ENCODE measurements at regions not wholly inside any gene's neighbourhood (a gene's known extent, or its start where the extent isn't known, plus 50 kb on each side); places are given as distances from the start of the nearest gene placed in this dataset.

GRCh38 chr12:131527736-131528135 lies 183.2 kb upstream of the SFSWAP start:
- Histone ChIP-seq H3K4me3 (ENCODE audit: low read depth, low read length) (no peak overlapping the region), H3K4me1 (ENCODE audit: control insufficient read depth, insufficient read depth, low read length) (no peaks in the 10 kb centered on the region), H3K27me3 (ENCODE audit: control insufficient read depth, insufficient read depth, low read length) (no peaks in the 10 kb centered on the region)

GRCh38 chr12:131528144-131528543 lies 182.7 kb upstream of the SFSWAP start:
- Histone ChIP-seq H3K9me3 (ENCODE audit: control insufficient read depth, insufficient read depth, low read length) (no peaks in the 10 kb centered on the region), H3K27ac (ENCODE audit: low read depth, low read length) (no peak overlapping the region), H3K4me3 (ENCODE audit: low read depth, low read length) (no peak overlapping the region), H3K4me1 (ENCODE audit: control insufficient read depth, insufficient read depth, low read length) (no peaks in the 10 kb centered on the region), H3K27me3 (ENCODE audit: control insufficient read depth, insufficient read depth, low read length) (no peaks in the 10 kb centered on the region), H3K36me3 (ENCODE audit: control insufficient read depth, insufficient read depth, low read length) (no peaks in the 10 kb centered on the region), H3K9ac (ENCODE audit: low read depth, low read length) (no peak overlapping the region)

More at GRCh38 chr12:131527736-131528135, 183.2 kb upstream of the SFSWAP start:
- no peak overlapping the region for H3K27ac ChIP-seq (ENCODE audit: low read depth, low read length)
- H3K9me3 ChIP-seq (ENCODE audit: control insufficient read depth, insufficient read depth, low read length): no peaks in the 10 kb centered on the region
- no peaks in the 10 kb centered on the region for H3K36me3 ChIP-seq (ENCODE audit: control insufficient read depth, insufficient read depth, low read length)
- H3K9ac ChIP-seq (ENCODE audit: low read depth, low read length): no peak overlapping the region

GRCh38 chr12:131528667-131529066 lies 182.2 kb upstream of the SFSWAP start:
- no peak overlapping the region for H3K9ac ChIP-seq (ENCODE audit: low read depth, low read length)
- H3K9me3 ChIP-seq (ENCODE audit: control insufficient read depth, insufficient read depth, low read length): no peaks in the 10 kb centered on the region
- H3K4me3 ChIP-seq (ENCODE audit: low read depth, low read length): no peak overlapping the region
- H3K4me1 ChIP-seq (ENCODE audit: control insufficient read depth, insufficient read depth, low read length): no peaks in the 10 kb centered on the region
- H3K27me3 ChIP-seq (ENCODE audit: control insufficient read depth, insufficient read depth, low read length): no peaks in the 10 kb centered on the region
- H3K36me3 ChIP-seq (ENCODE audit: control insufficient read depth, insufficient read depth, low read length): no peaks in the 10 kb centered on the region
- H3K27ac ChIP-seq (ENCODE audit: low read depth, low read length): no peak overlapping the region

GRCh38 chr12:131529196-131530040 lies 181.5 kb upstream of the SFSWAP start:
- Histone ChIP-seq H3K4me3 (ENCODE audit: low read depth, low read length) (no peak overlapping the region), H3K9me3 (ENCODE audit: control insufficient read depth, insufficient read depth, low read length) (no peaks in the 10 kb centered on the region), H3K36me3 (ENCODE audit: control insufficient read depth, insufficient read depth, low read length) (no peaks in the 10 kb centered on the region), H3K9ac (ENCODE audit: low read depth, low read length) (no peak overlapping the region), H3K4me1 (ENCODE audit: control insufficient read depth, insufficient read depth, low read length) (no peaks in the 10 kb centered on the region), H3K27ac (ENCODE audit: low read depth, low read length) (no peak overlapping the region), H3K27me3 (ENCODE audit: control insufficient read depth, insufficient read depth, low read length) (no peaks in the 10 kb centered on the region)

- Histone ChIP-seq H3K9me3 (ENCODE audit: control insufficient read depth, insufficient read depth, low read length) (no peaks in the 10 kb centered on the region), H3K27ac (ENCODE audit: low read depth, low read length) (no peak overlapping the region), H3K4me1 (ENCODE audit: control insufficient read depth, insufficient read depth, low read length) (no peaks in the 10 kb centered on the region), H3K4me3 (ENCODE audit: low read depth, low read length) (no peak overlapping the region), H3K36me3 (ENCODE audit: control insufficient read depth, insufficient read depth, low read length) (no peaks in the 10 kb centered on the region), H3K27me3 (ENCODE audit: control insufficient read depth, insufficient read depth, low read length) (no peaks in the 10 kb centered on the region), H3K9ac (ENCODE audit: low read depth, low read length) (no peak overlapping the region)
Measured at GRCh38 chr12:131530041-131530332, 180.9 kb upstream of the SFSWAP start.

- H3K9me3 ChIP-seq (ENCODE audit: control insufficient read depth, insufficient read depth, low read length): no peaks in the 10 kb centered on the region
- no peak overlapping the region for H3K9ac ChIP-seq (ENCODE audit: low read depth, low read length)
- no peak overlapping the region for H3K27ac ChIP-seq (ENCODE audit: low read depth, low read length)
- H3K4me1 ChIP-seq (ENCODE audit: control insufficient read depth, insufficient read depth, low read length): no peaks in the 10 kb centered on the region
- H3K4me3 ChIP-seq (ENCODE audit: low read depth, low read length): no peak overlapping the region
- no peaks in the 10 kb centered on the region for H3K36me3 ChIP-seq (ENCODE audit: control insufficient read depth, insufficient read depth, low read length)
- no peaks in the 10 kb centered on the region for H3K27me3 ChIP-seq (ENCODE audit: control insufficient read depth, insufficient read depth, low read length)
Measured at GRCh38 chr12:131530422-131530821, 180.5 kb upstream of the SFSWAP start.

- no peaks in the 10 kb centered on the region for H3K9me3 ChIP-seq (ENCODE audit: control insufficient read depth, insufficient read depth, low read length)
- H3K36me3 ChIP-seq (ENCODE audit: control insufficient read depth, insufficient read depth, low read length): no peaks in the 10 kb centered on the region
- no peak overlapping the region for H3K27ac ChIP-seq (ENCODE audit: low read depth, low read length)
- H3K27me3 ChIP-seq (ENCODE audit: control insufficient read depth, insufficient read depth, low read length): no peaks in the 10 kb centered on the region
- H3K4me3 ChIP-seq (ENCODE audit: low read depth, low read length): no peak overlapping the region
- no peaks in the 10 kb centered on the region for H3K4me1 ChIP-seq (ENCODE audit: control insufficient read depth, insufficient read depth, low read length)
- H3K9ac ChIP-seq (ENCODE audit: low read depth, low read length): no peak overlapping the region
Measured at GRCh38 chr12:131533139-131533538, 177.8 kb upstream of the SFSWAP start.

- Histone ChIP-seq H3K27me3 (ENCODE audit: control insufficient read depth, insufficient read depth, low read length) (no peaks in the 10 kb centered on the region), H3K36me3 (ENCODE audit: control insufficient read depth, insufficient read depth, low read length) (no peaks in the 10 kb centered on the region), H3K27ac (ENCODE audit: low read depth, low read length) (no peak overlapping the region), H3K4me3 (ENCODE audit: low read depth, low read length) (no peak overlapping the region), H3K9ac (ENCODE audit: low read depth, low read length) (no peak overlapping the region), H3K4me1 (ENCODE audit: control insufficient read depth, insufficient read depth, low read length) (no peaks in the 10 kb centered on the region), H3K9me3 (ENCODE audit: control insufficient read depth, insufficient read depth, low read length) (no peaks in the 10 kb centered on the region)
Measured at GRCh38 chr12:131535779-131536178, 175.1 kb upstream of the SFSWAP start.

- H3K27me3 ChIP-seq (ENCODE audit: control insufficient read depth, insufficient read depth, low read length): no peaks in the 10 kb centered on the region
- no peaks in the 10 kb centered on the region for H3K9me3 ChIP-seq (ENCODE audit: control insufficient read depth, insufficient read depth, low read length)
- H3K4me3 ChIP-seq (ENCODE audit: low read depth, low read length): no peak overlapping the region
- no peaks in the 10 kb centered on the region for H3K36me3 ChIP-seq (ENCODE audit: control insufficient read depth, insufficient read depth, low read length)
- no peak overlapping the region for H3K27ac ChIP-seq (ENCODE audit: low read depth, low read length)
- no peak overlapping the region for H3K9ac ChIP-seq (ENCODE audit: low read depth, low read length)
- no peaks in the 10 kb centered on the region for H3K4me1 ChIP-seq (ENCODE audit: control insufficient read depth, insufficient read depth, low read length)
Measured at GRCh38 chr12:131536337-131536736, 174.6 kb upstream of the SFSWAP start.

- H3K4me3 ChIP-seq (ENCODE audit: low read depth, low read length): no peak overlapping the region
- H3K9me3 ChIP-seq (ENCODE audit: control insufficient read depth, insufficient read depth, low read length): no peaks in the 10 kb centered on the region
- no peaks in the 10 kb centered on the region for H3K36me3 ChIP-seq (ENCODE audit: control insufficient read depth, insufficient read depth, low read length)
- H3K27ac ChIP-seq (ENCODE audit: low read depth, low read length): no peak overlapping the region
- H3K9ac ChIP-seq (ENCODE audit: low read depth, low read length): no peak overlapping the region
- no peaks in the 10 kb centered on the region for H3K27me3 ChIP-seq (ENCODE audit: control insufficient read depth, insufficient read depth, low read length)
- no peaks in the 10 kb centered on the region for H3K4me1 ChIP-seq (ENCODE audit: control insufficient read depth, insufficient read depth, low read length)
Measured at GRCh38 chr12:131536766-131537165, 174.1 kb upstream of the SFSWAP start.

GRCh38 chr12:131537267-131537958 lies 173.5 kb upstream of the SFSWAP start:
- Histone ChIP-seq H3K4me3 (ENCODE audit: low read depth, low read length) (no peak overlapping the region), H3K9ac (ENCODE audit: low read depth, low read length) (no peak overlapping the region), H3K4me1 (ENCODE audit: control insufficient read depth, insufficient read depth, low read length) (no peaks in the 10 kb centered on the region), H3K9me3 (ENCODE audit: control insufficient read depth, insufficient read depth, low read length) (no peaks in the 10 kb centered on the region), H3K27ac (ENCODE audit: low read depth, low read length) (no peak overlapping the region), H3K27me3 (ENCODE audit: control insufficient read depth, insufficient read depth, low read length) (no peaks in the 10 kb centered on the region), H3K36me3 (ENCODE audit: control insufficient read depth, insufficient read depth, low read length) (no peaks in the 10 kb centered on the region)

All from HUES48 (cell line).